CD14-positive monocyte (primary cell): ENCODE measurements at regions not wholly inside any gene's neighbourhood (a gene's known extent, or its start where the extent isn't known, plus 50 kb on each side); places are given as distances from the start of the nearest gene placed in this dataset.

ENCODE experiments used
- DNase-seq, 3 donors: peaks; one replicate each; pipeline ENCODE4 v3.0.0-alpha.2; 2011 to 2022
- H2AFZ ChIP-seq: 2 replicates; pipeline ENCODE4 v1.6.0; 2012; ENCODE audit warnings: mild to moderate bottlenecking, low read depth, low read length, inconsistent platforms; ENCODE audit not compliant: insufficient read depth, poor library complexity, severe bottlenecking
- H3K27ac ChIP-seq, 2 donors: 1 replicate in 1 of 2; 2 replicates in 1 of 2; pipeline ENCODE4 v1.5.1; 2012 to 2013; ENCODE audit warnings: low read length in 2 of 2, control low read depth in 1 of 2, inconsistent platforms in 1 of 2, low read depth in 1 of 2, mild to moderate bottlenecking in 1 of 2
- H3K27me3 ChIP-seq, 2 donors: one replicate each; pipeline versions ENCODE4 v1.6.0 to v1.6.1; 2011 to 2013; ENCODE audit warnings: low read length in 2 of 2; ENCODE audit not compliant: control insufficient read depth in 2 of 2, insufficient read depth in 2 of 2
- H3K36me3 ChIP-seq, 2 donors: replicated peaks in 1 of 2; 1 replicate in 1 of 2; 2 replicates in 1 of 2; pipeline versions ENCODE4 v1.5.1 to v1.6.1; 2012 to 2013; ENCODE audit warnings: low read length in 2 of 2, control low read depth in 1 of 2, inconsistent platforms in 1 of 2, mild to moderate bottlenecking in 1 of 2; ENCODE audit not compliant: insufficient read depth in 2 of 2, control insufficient read depth in 1 of 2
- H3K4me1 ChIP-seq, 2 donors: 1 replicate in 1 of 2; 2 replicates in 1 of 2; pipeline versions ENCODE4 v1.5.1 to v1.6.1; 2012 to 2013; ENCODE audit warnings: low read length in 2 of 2, control low read depth in 1 of 2, inconsistent platforms in 1 of 2, mild to moderate bottlenecking in 1 of 2, moderate library complexity in 1 of 2; ENCODE audit not compliant: insufficient read depth in 2 of 2, control insufficient read depth in 1 of 2
- H3K4me2 ChIP-seq: replicated peaks from 2 replicates; pipeline ENCODE3; 2012; ENCODE audit warnings: low read length, moderate library complexity, mild to moderate bottlenecking; ENCODE audit not compliant: poor library complexity, severe bottlenecking; ENCODE audit errors: extremely low read depth
- H3K4me3 ChIP-seq, 3 experiments: fragments of 200-600 bp in 1 of 3; sonication (generic) in 1 of 3; replicated peaks in 1 of 3; 1 replicate in 2 of 3; 2 replicates in 1 of 3; pipeline ENCODE4 v1.5.1; 2011 to 2013; ENCODE audit warnings: low read length in 3 of 3, mild to moderate bottlenecking in 3 of 3, control low read depth in 2 of 3, low read depth in 2 of 3, inconsistent platforms in 1 of 3, moderate library complexity in 1 of 3
- H3K79me2 ChIP-seq: 2 replicates; pipeline ENCODE4 v1.6.0; 2012; ENCODE audit warnings: mild to moderate bottlenecking, control low read depth, inconsistent platforms, low read length, moderate library complexity; ENCODE audit not compliant: insufficient read depth
- H3K9ac ChIP-seq: 2 replicates; pipeline ENCODE4 v1.6.0; 2017; ENCODE audit warnings: low read length, mild to moderate bottlenecking; ENCODE audit not compliant: insufficient read depth, poor library complexity, severe bottlenecking
- H3K9me3 ChIP-seq, 2 donors: replicated peaks in 1 of 2; 1 replicate in 1 of 2; 2 replicates in 1 of 2; pipeline versions ENCODE4 v1.5.1 to v1.6.1; 2012 to 2013; ENCODE audit warnings: low read length in 2 of 2, control low read depth in 1 of 2; ENCODE audit not compliant: control insufficient read depth in 1 of 2, insufficient read depth in 1 of 2
- H4K20me1 ChIP-seq: 2 replicates; pipeline ENCODE4 v1.6.0; 2012; ENCODE audit warnings: mild to moderate bottlenecking, low read length, control low read depth, moderate library complexity; ENCODE audit not compliant: insufficient read depth
- H3K27ac Mint-ChIP-seq, 7 donors: one replicate each; pipeline ENCODE4 v1.8.0; 2020; ENCODE audit warnings: mild to moderate bottlenecking in 7 of 7, mixed read lengths in 7 of 7, moderate library complexity in 6 of 7, inconsistent platforms in 2 of 7
- H3K27me3 Mint-ChIP-seq, 3 donors: one replicate each; pipeline ENCODE4 v1.8.0; 2021 to 2022; ENCODE audit warnings: low read depth in 3 of 3, mild to moderate bottlenecking in 3 of 3, mixed read lengths in 3 of 3, moderate library complexity in 3 of 3, inconsistent platforms in 1 of 3
- H3K36me3 Mint-ChIP-seq, 2 donors: one replicate each; pipeline ENCODE4 v1.8.0; 2020; ENCODE audit warnings: mixed read lengths in 2 of 2, inconsistent platforms in 1 of 2, mild to moderate bottlenecking in 1 of 2
- H3K4me1 Mint-ChIP-seq: one replicate; pipeline ENCODE4 v1.8.0; 2020; ENCODE audit warnings: mild to moderate bottlenecking, mixed read lengths
- H3K4me3 Mint-ChIP-seq, 2 donors: one replicate each; pipeline ENCODE4 v1.8.0; 2020; ENCODE audit warnings: mild to moderate bottlenecking in 2 of 2, mixed read lengths in 2 of 2, moderate library complexity in 1 of 2
- H3K9me3 Mint-ChIP-seq, 7 donors: one replicate each; pipeline ENCODE4 v1.8.0; 2020 to 2022; ENCODE audit warnings: mixed read lengths in 7 of 7, mild to moderate bottlenecking in 6 of 7, moderate library complexity in 6 of 7, inconsistent platforms in 2 of 7
- WGBS: methylation state at CpG from one replicate; pipeline ENCODE4 v1.1.5; 2013; ENCODE audit warnings: missing lambda C conversion rate; ENCODE audit not compliant: insufficient coverage; 5-methylcytosine and 5-hydroxymethylcytosine counted together
- intact Hi-C, 2 donors: fragments of 100-400 bp; cut with micrococcal nuclease; formaldehyde crosslinking; loops; one replicate each; pipeline versions ENCODE4 v1.15.0 to v1.15.1; 2023
- TF ChIP-seq, protein P1 (sequence below): fragments of 200-600 bp; IDR thresholded peaks from one replicate; pipeline ENCODE4 v1.8.0; 2022; ENCODE audit warnings: antibody characterized with exemption, mild to moderate bottlenecking

DNA sequence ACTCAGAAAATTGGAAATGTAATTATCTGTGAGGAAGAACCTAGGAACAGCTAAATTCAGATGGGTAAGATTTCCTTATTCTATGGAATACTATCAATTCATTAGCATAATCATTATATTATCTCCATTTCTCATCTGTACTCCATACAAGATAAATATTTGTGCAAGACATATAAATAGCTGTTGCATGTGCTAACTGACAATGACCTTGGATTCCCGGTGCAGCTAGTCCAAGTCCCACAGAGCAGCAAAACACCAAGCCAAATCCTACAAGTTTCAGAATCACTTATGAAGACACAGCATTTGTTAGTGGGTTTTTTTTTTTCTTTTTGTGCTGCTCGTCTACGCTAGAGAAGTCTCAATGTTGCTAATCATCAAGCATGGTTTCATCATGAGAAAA is 64.8 kb downstream of the NUDT12 start:
- TF ChIP-seq, protein P1, sequence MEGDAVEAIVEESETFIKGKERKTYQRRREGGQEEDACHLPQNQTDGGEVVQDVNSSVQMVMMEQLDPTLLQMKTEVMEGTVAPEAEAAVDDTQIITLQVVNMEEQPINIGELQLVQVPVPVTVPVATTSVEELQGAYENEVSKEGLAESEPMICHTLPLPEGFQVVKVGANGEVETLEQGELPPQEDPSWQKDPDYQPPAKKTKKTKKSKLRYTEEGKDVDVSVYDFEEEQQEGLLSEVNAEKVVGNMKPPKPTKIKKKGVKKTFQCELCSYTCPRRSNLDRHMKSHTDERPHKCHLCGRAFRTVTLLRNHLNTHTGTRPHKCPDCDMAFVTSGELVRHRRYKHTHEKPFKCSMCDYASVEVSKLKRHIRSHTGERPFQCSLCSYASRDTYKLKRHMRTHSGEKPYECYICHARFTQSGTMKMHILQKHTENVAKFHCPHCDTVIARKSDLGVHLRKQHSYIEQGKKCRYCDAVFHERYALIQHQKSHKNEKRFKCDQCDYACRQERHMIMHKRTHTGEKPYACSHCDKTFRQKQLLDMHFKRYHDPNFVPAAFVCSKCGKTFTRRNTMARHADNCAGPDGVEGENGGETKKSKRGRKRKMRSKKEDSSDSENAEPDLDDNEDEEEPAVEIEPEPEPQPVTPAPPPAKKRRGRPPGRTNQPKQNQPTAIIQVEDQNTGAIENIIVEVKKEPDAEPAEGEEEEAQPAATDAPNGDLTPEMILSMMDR = no peak
- H3K27ac Mint-ChIP-seq = no peak overlapping the region

DNA sequence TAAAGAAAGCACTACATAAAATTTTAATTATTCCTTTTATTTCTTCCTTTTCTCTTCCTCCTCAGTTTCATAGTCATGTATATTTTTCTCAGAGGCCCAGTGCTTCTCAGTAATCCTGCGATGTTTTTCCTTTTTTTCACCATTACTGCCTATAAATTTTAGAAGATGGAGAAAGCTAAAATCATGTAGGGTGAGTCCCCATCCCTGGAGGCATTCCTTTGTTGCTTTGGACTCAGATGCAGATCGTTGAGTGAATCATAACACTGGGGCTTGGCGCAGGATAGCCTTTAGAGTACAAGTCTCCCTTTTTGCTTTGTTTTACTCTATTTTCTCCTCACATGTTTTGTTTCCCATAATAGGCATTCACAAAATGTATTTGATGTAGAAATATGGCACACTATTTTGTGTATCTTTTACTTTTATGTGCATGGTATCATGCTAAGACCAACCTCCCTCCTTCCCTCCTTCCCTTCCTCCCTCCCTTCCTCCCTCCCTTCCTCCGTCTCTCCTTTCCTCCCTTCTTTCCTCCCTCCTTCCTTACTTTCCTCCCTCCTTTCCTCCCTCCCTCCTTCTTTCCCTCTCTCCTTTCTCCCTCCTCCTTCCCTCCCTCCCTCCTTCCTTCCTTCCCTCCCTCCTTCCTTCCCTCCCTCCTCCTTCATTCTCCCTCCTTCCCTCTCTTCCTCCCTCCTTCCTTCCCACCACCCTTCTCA is 72.4 kb downstream of the NUDT12 start:
- peaks cover 0 to 3% (median 3%) of the 10 kb centered on the region in 3 donors for H3K27me3 Mint-ChIP-seq
- no peaks in the 10 kb centered on the region for H3K36me3 Mint-ChIP-seq
- Histone ChIP-seq H3K79me2 (no peaks in the 10 kb centered on the region), H3K9ac (no peak overlapping the region), H2AFZ (no peak overlapping the region), H3K4me2 (no peak overlapping the region), H3K4me1 (no peaks in the 10 kb centered on the region), H3K27ac (no peak overlapping the region), H3K27me3 (no peaks in the 10 kb centered on the region), H3K36me3 (no peaks in the 10 kb centered on the region), H4K20me1 (no peaks in the 10 kb centered on the region), H3K9me3 (no peaks in the 10 kb centered on the region), H3K4me3 (no peak overlapping the region)
- TF ChIP-seq, protein P1 = no peak
- no peaks in the 10 kb centered on the region for H3K4me1 Mint-ChIP-seq
- peaks cover 0 to 2% (median 0%) of the 10 kb centered on the region in 7 donors for H3K9me3 Mint-ChIP-seq
- no peak for DNase-seq
- H3K27ac Mint-ChIP-seq = no peak overlapping the region
- no peak overlapping the region for H3K4me3 Mint-ChIP-seq
- WGBS = 86% methylated on average over 1 of the region's 4 CpGs
- intact Hi-C loops = no loop called here

More for the DNA sequence above, 64.8 kb downstream of the NUDT12 start:
- no CpG with 5 or more reads among the region's 3 CpGs for WGBS
- Mint-ChIP-seq H3K9me3 (peaks cover 0 to 2% (median 0%) of the 10 kb centered on the region in 7 donors), H3K4me3 (no peak overlapping the region), H3K4me1 (no peaks in the 10 kb centered on the region), H3K27me3 (no peaks in the 10 kb centered on the region), H3K36me3 (no peaks in the 10 kb centered on the region)
- Histone ChIP-seq H3K4me3 (no peak overlapping the region), H3K4me2 (no peak overlapping the region), H3K79me2 (no peaks in the 10 kb centered on the region), H3K36me3 (no peaks in the 10 kb centered on the region), H3K27me3 (no peaks in the 10 kb centered on the region), H3K4me1 (no peaks in the 10 kb centered on the region), H4K20me1 (no peaks in the 10 kb centered on the region), H3K9ac (no peak overlapping the region), H3K27ac (no peak overlapping the region), H2AFZ (no peak overlapping the region), H3K9me3 (no peaks in the 10 kb centered on the region)
- DNase-seq = no peak
- intact Hi-C loops = no loop called here
